Iris pigment epithelial cell (primary cell): ENCODE measurements at regions not wholly inside any gene's neighbourhood (a gene's known extent, or its start where the extent isn't known, plus 50 kb on each side); places are given as distances from the start of the nearest gene placed in this dataset.
"Not testable (repeated sequence)": the region's sequence is repeated elsewhere in the genome, so short reads cannot be mapped to it uniquely, and the experiment has no call there.

Experiments used
- DNase-seq: peaks from one replicate; pipeline ENCODE4 v3.0.0-alpha.2; 2011; ENCODE audit warnings: low read depth

DNA sequence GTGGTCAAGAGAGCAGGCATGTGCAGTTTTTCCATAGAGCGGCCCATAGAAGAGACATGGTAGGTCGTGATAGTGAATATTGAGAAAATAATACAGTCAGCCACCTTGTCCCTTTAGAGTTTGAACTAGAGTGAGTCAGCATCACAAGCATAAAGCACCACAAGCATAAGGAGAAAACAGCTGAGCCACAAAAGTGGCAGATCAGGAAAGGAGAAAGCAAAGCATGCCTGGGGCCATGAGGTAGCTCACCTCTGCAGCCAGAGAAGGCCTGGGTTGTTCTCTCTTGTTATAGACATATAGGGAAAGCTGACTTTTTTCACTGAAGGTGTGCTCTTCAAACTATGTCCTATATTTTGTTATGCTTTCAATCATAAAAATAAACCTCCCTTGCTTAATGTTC, 879.0 kb downstream of the DSC3 start:
- no peak for DNase-seq

DNA sequence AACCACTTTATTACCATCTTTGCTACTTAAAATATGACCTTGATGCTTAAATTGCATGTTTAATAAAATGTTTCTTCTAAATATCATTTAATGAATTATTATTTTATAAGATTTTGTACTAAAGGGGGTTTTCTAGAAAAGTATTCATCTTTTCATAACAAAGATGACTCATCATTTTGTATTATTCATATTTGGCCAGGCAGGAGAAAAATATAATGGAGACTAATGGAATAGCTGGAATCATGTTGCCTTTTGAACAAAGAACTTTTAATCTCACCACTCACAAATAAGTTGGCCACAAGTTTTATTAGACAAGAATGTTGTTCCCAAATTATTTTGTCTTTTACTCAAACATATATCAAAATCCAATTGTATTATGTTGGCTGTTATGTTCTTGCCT, 882.4 kb downstream of the DSC3 start:
- no peak for DNase-seq

DNA sequence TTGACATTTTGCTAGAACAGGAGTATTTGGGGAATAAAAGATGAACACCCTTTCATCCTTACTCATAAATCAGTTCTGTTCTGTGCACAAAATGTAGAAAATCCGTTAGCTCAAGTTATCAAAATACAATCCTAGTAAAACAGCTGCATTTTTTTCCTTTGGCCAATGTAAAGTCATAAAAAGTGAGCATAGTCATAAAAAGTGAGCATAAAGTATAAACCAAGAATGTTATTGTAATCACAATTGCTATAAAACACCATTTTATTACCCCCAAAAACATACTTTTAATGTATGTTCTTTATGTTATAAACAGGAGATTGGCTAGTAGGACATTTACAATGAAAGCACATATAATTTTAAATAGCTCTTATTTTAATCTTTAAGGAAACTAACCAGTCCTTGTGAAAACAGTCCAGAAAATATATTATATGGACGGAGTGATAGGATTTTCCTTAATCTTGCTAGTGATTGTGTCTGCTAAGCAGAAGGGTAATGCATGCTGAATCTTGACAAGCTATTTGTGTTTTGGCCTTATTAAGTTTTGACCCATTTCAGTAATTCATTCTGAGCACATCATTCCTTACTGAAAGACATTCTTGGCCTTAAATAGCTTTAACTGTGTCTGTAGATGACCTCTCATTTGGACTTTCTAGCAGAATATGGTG, 891.8 kb downstream of the DSC3 start:
- no peak for DNase-seq

DNA sequence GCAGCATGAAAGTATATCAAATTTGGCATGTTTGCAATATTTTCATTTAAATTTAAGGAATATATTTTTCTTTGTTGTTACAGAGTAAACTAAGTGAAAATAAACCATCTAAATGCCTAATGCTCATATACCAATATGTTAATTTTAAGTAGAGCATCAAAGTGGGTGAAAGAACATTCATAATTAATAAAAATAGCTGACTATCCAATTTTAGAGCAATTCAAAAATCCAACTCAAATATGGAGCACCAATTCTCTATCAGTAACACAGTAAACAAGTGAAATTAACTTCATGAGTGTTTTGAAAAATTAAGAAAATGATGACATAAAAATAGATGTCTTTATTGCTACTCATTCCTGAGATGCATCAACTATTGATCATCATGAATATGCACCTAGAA, 893.0 kb downstream of the DSC3 start:
- no peak for DNase-seq

DNA sequence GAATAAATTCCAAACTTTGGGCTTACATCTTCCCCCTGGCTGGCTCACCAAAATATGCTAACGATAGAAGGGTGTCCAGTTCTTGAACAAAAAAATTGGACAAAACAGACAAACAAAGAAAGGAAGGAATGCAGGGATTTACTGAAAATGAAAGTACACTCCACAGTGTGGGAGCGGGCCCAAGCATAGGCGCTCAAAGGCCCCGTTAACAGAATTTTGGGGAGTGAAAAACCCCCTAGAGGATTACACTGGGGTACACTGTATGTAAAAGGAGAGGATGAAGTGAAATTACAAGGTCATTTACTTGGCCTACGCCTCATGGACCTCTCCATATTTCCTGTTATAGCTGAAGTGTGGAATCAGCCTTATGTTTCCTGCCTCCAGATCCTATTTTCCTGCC, 899.7 kb downstream of the DSC3 start:
- DNase-seq: no peak

DNA sequence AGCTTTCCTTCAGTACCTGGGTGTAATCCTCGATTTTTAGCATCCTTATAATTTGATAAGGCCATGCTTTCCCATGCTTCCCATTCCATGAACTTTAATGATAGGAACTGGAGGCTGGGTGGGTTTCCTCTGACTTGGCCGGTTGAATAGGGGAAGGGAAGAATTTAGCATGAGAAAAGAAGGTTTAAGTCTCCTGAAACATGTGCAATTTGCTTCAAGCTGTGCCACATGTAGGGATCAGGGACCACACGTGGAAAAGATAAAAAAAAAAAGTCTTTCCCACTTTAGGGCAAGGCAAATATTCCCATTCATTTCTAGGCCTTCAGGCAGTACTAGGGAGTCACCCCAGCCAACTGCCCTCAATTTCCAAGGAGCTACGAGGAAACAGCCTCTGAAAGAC, 900.3 kb downstream of the DSC3 start:
- DNase-seq: no peak

DNA sequence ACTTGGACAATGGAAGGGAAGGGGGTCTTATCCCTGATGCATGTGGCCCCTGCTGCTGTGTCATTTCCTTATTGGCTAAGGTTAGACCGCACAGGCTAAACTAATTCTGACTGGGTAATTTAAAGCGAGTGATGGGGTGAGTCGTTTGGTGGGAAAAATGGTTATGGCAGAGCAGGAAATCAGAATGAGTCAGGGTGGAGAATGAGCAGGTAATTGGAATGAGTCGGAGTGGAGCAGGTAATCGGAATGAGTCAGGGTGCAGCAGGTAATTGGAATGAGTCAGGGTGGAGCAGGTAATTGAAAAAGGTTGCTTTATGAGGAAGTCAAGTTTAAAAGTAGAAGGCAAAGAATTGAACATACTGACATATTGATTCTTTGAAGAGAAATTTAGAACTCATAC, 901.0 kb downstream of the DSC3 start:
- DNase-seq: not testable (repeated sequence)

DNA sequence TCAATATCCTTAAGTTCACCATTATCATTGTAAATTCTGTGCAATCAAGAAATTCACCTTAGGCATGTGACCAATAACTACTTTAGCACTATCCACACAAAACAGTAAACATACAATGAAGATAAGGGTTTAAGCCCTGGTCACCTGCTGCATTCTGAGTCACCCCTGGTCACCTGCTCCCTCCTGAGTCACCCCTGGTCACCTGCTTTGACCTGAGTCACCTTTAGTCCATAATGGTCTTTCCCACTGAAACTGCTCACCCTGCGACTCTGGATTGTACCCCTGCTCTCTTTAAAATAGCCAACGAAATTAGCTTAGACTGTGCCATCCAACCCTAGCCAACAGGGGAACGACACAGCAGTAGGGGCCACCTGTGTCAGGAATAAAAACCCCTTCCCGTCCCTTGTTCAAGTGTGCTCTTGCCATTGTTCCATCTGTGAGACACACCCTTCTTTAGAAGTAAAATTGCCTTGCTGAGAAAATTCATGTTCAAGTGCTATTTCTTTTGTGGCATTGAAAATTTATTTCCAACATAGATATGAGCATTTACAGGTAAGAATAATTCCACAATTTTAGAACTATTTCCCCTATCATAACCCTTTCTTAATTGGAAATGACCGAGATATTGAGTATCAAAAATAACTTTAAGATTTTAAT, 902.8 kb downstream of the DSC3 start:
- no peak for DNase-seq

DNA sequence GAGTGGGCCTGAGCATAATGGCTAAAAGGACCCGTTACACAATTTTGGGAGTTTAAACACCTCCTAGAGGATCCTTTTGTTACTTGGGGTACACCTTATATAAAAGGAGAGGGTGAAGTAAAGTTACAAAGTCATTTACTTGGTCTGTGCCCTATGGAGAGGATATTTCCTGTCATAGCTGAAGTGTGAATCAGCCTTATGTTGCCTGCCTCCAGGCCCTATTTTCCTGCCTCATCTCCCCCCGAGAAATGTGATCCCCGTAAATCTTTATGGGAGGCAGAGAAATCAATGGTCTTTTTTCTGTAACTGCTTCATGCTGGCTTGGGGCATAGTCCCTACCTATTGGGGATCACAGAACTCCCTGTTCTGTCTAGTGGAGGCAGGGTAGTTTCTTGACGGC, 906.6 kb downstream of the DSC3 start:
- no peak for DNase-seq

DNA sequence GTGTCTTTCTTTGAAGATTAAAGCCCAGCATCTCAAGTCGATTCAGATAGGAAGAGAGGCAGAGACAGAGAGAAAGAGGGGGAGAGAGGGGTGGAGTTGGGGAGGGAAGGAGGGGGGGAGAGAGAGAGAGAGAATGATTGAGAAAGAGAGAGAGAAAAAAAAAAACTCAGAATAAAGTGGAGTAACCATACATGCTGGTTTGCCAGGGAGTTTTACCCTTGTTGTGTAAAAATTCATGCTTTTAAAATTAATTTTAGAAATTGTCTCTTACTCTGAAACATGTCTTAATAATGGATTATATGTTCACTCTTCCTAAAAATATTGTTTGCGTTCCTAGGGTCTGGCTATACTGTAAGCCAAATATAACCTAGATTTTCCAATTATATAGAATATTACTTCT, 908.5 kb downstream of the DSC3 start:
- no peak for DNase-seq

DNA sequence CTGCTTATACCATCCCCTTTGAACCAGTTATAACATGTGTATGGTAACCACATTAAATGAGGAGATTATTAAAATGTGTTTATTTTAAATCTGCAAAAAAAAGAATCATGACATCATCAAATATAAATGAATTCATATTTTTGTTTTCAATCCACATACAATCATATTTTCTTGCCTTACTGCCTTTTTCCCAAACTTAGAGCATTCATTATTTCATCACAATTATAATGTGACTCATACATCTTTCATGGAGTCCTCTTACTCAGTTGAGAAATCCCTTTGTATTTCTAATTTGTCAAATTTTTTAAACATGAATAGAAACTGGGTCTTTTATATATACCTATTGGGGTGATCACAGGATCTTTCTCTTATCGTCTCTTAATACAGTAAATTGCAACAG, 909.6 kb downstream of the DSC3 start:
- peak; percentile 18 for DNase-seq

DNA sequence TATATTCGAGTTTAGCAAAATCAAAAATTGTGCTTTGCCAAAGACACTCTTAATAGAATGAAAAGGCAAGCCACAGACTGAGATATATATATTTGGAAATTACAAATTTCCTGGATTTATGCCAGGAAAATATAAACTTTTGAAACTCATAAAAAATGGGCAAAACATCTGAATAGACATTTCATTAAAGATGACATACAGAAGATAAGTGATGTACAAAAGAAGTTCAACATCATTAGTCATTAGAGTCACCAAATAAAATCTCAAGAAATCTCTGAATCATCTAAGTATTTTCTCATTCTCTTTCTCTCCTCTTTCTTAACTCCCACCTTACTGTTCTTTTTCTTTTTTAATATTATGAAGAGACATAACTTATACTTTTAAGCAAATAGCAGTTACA, 921.1 kb downstream of the DSC3 start:
- DNase-seq: no peak

DNA sequence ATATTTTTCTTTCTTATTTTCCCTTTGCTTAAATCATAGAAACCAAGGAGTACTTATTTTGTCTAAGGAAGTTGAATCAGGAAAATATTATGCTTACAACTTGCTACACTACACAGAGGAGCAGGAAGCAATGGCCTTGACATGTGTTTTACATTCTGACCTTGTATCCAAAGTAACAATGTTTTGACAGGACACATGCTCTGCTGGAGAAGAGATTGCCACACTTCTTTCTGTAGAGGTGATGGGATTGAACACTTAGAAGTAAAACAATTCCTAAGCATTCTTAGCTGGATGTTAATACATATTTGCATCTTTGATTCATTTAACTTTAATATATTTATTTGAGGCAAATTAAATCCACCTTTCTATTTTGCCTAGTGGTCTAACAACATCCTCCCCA, 929.1 kb downstream of the DSC3 start:
- DNase-seq: no peak

DNA sequence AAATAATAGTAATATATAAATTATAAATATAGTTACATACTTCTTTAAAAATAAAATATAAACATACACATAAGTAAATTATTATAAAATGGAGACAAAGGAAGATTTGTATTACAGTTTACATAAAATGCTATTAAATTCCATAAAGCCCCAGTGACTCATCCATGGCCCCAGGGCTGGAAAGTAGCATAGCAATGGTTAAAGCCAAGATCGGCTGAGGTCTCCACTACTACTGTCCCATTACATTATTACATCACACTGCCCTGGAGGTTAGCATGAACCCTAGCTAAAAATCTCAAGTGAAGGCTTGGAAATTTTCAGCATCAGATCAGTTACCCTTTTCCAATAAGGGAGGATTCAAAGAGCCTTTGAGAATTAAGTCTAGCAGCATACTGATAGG, 936.2 kb downstream of the DSC3 start:
- peak; percentile 59 for DNase-seq

DNA sequence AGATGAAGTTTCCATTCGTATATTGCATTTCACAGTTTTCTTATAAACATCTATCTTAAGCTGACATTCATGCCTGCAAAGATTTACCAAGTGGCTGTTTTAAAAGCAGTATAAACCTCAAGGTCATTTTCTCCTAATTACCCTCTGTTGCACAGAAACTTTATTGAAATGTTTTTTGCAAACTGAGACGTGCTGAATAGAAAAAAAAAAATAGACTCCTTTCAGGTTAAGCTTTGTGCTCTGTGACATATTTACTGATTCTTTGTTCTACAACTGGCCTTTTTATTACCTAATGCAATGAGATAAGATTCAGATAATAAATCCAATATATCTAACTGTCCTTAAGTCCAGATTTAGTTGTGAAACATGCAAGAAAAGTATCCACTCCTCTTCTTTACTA, 938.7 kb downstream of the DSC3 start:
- no peak for DNase-seq

DNA sequence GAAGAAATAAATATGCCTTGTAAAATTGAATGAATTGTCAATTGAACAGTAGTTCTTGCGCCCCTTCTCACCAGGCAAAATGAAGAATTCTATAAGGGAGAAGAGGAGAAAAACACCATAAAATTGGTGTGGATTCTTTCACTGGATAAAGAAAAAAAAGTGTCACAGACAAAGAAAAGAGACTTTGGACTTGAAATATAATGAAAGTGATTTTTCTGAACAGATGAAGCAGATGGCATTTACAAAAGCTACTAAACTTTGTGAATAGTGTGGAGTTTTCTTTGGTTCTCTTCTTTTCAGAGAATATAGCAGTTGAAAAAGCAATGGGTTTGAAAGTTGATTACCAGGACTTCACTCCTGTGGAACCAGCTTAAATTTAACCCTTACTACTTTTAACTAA, 945.7 kb downstream of the DSC3 start:
- DNase-seq: no peak

DNA sequence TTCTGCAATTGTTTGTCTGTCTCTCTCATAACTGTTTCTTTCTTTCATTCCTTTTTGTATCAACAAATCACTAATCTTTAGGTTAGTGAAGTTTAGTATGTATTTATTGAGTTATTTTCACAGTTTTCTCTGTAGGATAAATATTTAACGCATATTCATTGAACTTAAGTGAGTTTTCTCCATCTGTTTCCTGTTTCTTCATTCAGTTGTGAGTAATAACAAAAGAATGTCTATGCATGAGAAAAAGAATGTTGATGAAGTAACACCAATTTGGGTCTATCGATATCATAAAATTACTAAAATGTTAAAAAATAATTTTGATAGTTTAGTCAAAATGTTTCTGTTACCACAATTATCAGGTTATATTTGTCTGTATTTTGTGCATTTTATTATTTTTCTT, 948.0 kb downstream of the DSC3 start:
- peak; percentile 63 for DNase-seq

DNA sequence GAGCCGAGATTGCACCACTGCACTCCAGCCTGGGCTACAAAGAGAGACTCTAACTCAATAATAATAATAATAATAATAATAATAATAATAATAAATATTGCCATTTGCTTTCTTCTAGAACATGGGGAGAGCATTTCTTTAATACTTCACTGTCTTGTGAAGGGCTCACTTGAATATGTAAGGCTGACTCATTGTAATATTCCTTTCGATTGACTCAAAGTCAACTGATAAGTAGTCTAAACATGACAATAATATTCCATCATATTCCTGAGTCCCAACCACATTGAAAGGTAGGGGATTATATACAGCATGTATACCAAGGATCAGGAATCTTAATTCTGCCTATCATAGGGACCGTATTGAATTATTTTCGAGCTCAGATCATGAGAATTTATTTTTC, 949.2 kb downstream of the DSC3 start:
- peak; percentile 72 for DNase-seq

DNA sequence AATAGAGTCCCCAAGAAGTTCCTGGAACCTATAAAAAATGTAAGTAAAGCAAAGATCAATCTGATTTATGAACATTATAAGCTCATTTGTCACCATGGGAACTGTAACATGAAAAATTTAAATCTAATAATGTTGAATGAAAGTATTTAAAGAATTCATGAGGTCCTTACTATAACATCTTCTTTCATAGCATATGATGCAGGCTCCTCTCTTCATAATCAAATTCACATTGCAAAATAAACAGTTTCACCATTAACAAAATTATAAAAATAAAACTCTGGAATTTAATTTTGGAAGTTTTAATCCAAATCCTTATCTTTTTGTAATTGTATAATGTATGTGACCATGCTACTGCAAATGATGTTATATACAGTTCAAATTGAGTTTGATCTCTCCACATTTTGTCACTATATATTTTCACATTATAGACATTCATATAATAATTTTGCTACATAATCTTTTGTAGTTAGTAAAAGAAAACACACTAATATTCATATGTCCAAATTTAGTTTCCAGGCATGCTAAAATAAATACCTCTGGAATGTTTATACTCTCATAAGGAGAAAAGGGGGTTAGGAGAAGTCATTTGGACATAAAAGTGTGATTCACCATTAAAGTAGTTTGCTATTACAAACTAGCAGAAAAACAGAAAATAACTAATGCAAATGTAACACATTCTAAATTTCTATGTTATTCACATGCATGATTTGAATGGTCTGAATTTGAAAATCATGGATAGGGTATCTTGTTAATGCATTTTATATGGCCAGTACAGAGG, 954.1 kb downstream of the DSC3 start:
- DNase-seq: peak; percentile 44

DNA sequence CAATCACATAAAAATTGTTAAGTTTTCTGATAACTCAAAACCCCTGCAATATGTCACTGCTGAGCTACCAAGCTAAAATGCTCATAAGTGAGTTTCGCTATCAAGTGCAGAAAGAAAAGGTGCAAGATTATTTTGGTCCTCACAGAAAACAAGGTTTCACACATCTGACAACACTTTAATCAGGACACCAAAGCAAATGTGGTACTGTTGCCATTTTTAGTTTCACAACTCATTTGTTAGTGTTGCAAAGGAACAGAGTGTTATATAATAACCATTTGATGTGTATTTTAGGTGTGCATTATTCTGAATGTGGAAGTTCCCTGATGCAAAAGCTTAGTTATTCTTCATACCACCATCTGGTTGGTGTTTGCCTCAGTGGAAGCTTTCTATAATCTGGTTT, 956.2 kb downstream of the DSC3 start:
- no peak for DNase-seq

DNA sequence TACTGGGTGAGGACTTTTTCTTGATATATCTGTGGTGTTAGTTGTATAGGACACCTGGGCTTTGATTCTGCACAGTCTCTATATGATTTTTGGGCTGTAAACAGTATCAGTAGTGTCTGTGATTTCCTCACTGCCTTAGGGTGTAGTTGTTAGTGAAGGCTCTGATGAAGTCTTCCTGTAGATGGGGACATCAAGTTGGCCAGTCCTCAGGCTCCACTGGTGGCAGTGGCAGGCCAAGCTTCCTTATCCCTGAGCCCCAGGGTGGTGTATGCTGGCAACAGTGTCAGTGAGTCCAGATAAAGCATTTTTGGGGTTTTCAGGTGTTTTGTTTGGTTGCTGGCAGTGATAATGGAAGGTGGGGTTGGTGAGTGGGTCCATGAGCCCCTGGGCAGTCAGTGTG, 961.4 kb downstream of the DSC3 start:
- peak; percentile 28 for DNase-seq

DNA sequence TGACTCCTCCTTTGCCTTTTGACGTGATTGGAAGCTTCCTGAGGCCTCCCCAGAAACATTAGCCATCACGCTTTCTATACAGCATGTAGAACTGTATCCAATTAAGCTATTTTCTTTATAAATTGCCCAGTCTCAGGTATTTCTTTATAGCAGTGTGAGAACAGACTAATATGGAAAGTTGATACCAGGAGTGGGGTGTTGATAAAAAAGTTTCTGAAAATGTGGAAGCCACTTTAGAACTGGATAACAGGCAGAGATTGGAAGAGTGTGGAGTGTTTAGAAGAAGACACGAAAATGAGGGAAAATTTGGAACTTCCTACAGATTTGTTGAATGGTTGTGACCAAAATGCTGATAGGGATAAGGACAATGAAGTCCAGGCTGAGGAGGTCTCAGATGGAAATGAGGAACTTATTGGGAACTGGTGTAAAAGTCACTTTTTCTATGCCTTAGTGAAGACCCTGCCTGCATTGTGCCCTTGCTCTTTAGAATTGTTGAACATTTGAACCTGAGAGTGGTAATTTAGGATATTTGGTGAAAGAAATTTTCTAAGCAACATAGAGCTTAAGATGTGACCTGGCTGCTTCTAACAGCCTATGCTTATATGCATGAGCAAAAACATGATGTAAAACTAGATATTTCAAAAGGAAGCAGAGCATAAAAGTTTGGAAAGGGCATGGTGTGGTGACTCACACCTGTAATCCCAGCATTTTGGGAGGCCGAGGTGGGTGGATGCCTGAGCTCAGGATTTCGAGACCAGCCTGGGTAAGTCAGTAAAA, 969.7 kb downstream of the DSC3 start:
- no peak for DNase-seq

DNA sequence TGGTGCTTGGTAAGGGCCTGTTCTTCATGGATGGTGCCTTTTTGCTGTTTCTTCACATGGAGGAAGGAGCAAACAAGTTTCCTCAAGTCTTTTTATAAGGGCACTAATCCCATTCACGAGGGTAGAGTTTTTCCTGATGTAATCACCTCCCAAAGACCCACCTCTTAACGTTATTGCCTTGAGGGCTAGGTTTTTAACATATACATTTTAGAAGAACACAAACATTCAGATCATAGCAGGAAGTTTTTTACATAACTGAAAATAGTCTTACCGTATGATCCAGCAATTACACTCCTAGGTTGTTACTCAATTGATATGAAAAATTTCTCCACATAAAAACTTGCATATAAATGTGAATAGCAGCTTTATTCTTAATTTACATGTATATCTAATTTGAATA, 976.3 kb downstream of the DSC3 start:
- no peak for DNase-seq
